Ishikawa (cell line): ENCODE measurements at regions not wholly inside any gene's neighbourhood (a gene's known extent, or its start where the extent isn't known, plus 50 kb on each side); places are given as distances from the start of the nearest gene placed in this dataset.

Experiments
- CEBPB ChIP-seq: IDR thresholded peaks from 2 replicates; pipeline ENCODE4 v1.6.1; 2012
- CREB1 ChIP-seq: IDR thresholded peaks from 2 replicates; pipeline ENCODE4 v1.6.1; 2012; ENCODE audit warnings: low read depth
- EGR1 ChIP-seq: IDR thresholded peaks from 2 replicates; pipeline ENCODE4 v1.6.1; 2012
- EP300 ChIP-seq: IDR thresholded peaks from 2 replicates; pipeline ENCODE4 v1.6.1; 2012; ENCODE audit warnings: borderline replicate concordance
- FOXM1 ChIP-seq: IDR thresholded peaks from 2 replicates; pipeline ENCODE4 v1.6.1; 2012; ENCODE audit warnings: low read depth, borderline replicate concordance
- MAX ChIP-seq: IDR thresholded peaks from 2 replicates; pipeline ENCODE4 v1.6.1; 2012
- NFIC ChIP-seq: IDR thresholded peaks from 2 replicates; pipeline ENCODE4 v1.6.1; 2012
- RAD21 ChIP-seq: IDR thresholded peaks from 2 replicates; pipeline ENCODE4 v1.6.1; 2012; ENCODE audit warnings: low read depth
- REST ChIP-seq: IDR thresholded peaks from 2 replicates; pipeline ENCODE4 v1.6.1; 2012; ENCODE audit warnings: low read depth, mild to moderate bottlenecking
- TAF1 ChIP-seq: IDR thresholded peaks from 2 replicates; pipeline ENCODE4 v1.6.1; 2012; ENCODE audit warnings: low read depth, mild to moderate bottlenecking
- TCF12 ChIP-seq: IDR thresholded peaks from 2 replicates; pipeline ENCODE4 v1.6.1; 2012; ENCODE audit warnings: low read depth
- TEAD4 ChIP-seq: IDR thresholded peaks from 2 replicates; pipeline ENCODE4 v1.6.1; 2012
- YY1 ChIP-seq: IDR thresholded peaks from 2 replicates; pipeline ENCODE4 v1.6.1; 2012; ENCODE audit warnings: low read depth
- ZBTB7A ChIP-seq: IDR thresholded peaks from 2 replicates; pipeline ENCODE4 v1.6.1; 2012; ENCODE audit warnings: low read depth
- TF ChIP-seq, protein P1 (sequence below): IDR thresholded peaks from 2 replicates; pipeline ENCODE4 v1.6.1; 2012

- TF ChIP-seq CEBPB = no peak
- no peak for TF ChIP-seq MAX
- no peak for TF ChIP-seq RAD21
- no peak for TF ChIP-seq ZBTB7A
- TF ChIP-seq EP300 = no peak
- TF ChIP-seq TAF1 = no peak
- TF ChIP-seq FOXM1 = no peak
- no peak for TF ChIP-seq YY1
- TF ChIP-seq CREB1 = no peak
- TF ChIP-seq TEAD4 = no peak
- no peak for TF ChIP-seq TCF12
- TF ChIP-seq EGR1 = no peak
- TF ChIP-seq, protein P1, sequence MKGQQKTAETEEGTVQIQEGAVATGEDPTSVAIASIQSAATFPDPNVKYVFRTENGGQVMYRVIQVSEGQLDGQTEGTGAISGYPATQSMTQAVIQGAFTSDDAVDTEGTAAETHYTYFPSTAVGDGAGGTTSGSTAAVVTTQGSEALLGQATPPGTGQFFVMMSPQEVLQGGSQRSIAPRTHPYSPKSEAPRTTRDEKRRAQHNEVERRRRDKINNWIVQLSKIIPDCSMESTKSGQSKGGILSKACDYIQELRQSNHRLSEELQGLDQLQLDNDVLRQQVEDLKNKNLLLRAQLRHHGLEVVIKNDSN = no peak
- no peak for TF ChIP-seq REST
- TF ChIP-seq NFIC = no peak
Observed at GRCh38 chrX:113330416-113330815, 489.8 kb upstream of the AMOT start.

GRCh38 chrX:113315927-113316326 is 475.3 kb upstream of the AMOT start:
- TF ChIP-seq TCF12 (no peak), RAD21 (no peak), TAF1 (no peak), EGR1 (no peak), NFIC (no peak), MAX (no peak), EP300 (no peak), ZBTB7A (no peak), FOXM1 (no peak), CEBPB (no peak), TEAD4 (no peak), CREB1 (no peak), YY1 (no peak), REST (no peak)
- TF ChIP-seq, protein P1 = no peak

DNA sequence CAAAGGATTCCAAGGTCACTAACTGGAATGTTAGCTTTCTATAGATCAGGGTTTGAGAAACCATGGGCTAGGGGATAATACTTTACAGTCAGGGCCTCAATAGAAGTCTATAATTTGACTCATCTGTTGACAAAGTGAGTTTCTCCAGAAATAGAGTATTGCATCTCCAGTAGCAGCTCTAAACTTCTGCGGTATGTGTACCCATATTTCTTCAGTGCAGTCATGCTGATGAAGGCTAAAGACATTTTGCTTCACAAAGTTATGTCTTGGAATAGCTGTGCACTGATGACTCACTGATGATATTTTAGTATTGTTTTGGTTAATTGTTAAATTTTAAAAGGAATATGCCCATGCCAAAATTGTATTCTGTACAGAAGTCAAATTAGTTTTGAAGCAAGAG is 464.9 kb upstream of the AMOT start:
- TF ChIP-seq, protein P1 = no peak
- no peak for TF ChIP-seq CEBPB
- no peak for TF ChIP-seq EGR1
- no peak for TF ChIP-seq CREB1
- TF ChIP-seq YY1 = no peak
- no peak for TF ChIP-seq EP300
- no peak for TF ChIP-seq ZBTB7A
- no peak for TF ChIP-seq RAD21
- TF ChIP-seq MAX = no peak
- TF ChIP-seq FOXM1 = no peak
- TF ChIP-seq REST = no peak
- TF ChIP-seq TAF1 = no peak

- TF ChIP-seq TEAD4 = no peak
- no peak for TF ChIP-seq EP300
- TF ChIP-seq TCF12 = no peak
- TF ChIP-seq CREB1 = no peak
- no peak for TF ChIP-seq CEBPB
- TF ChIP-seq RAD21 = no peak
- no peak for TF ChIP-seq TAF1
- no peak for TF ChIP-seq MAX
- no peak for TF ChIP-seq EGR1
- no peak for TF ChIP-seq YY1
- TF ChIP-seq, protein P1 = no peak
- TF ChIP-seq FOXM1 = no peak
- no peak for TF ChIP-seq ZBTB7A
Observed at GRCh38 chrX:113300580-113300979, 459.9 kb upstream of the AMOT start.
